Osteoblast (primary cell): ENCODE measurements at regions not wholly inside any gene's neighbourhood (a gene's known extent, or its start where the extent isn't known, plus 50 kb on each side); places are given as distances from the start of the nearest gene placed in this dataset.

Source experiments
- DNase-seq: peaks from one replicate; pipeline ENCODE4 v3.0.0; 2011; ENCODE audit warnings: low spot score, mixed read lengths; ENCODE audit not compliant: insufficient read length; ENCODE audit errors: missing footprints
- H2AFZ ChIP-seq: 2 replicates; pipeline ENCODE4 v1.6.0; 2011; ENCODE audit warnings: mild to moderate bottlenecking, low read length
- H3K27ac ChIP-seq: 2 replicates; pipeline ENCODE4 v1.5.1; 2011; ENCODE audit warnings: mild to moderate bottlenecking, low read depth, low read length, moderate library complexity
- H3K27me3 ChIP-seq: 2 replicates; pipeline ENCODE4 v1.6.0; 2012; ENCODE audit warnings: mild to moderate bottlenecking, control low read depth, inconsistent platforms, low read length, moderate library complexity; ENCODE audit not compliant: insufficient read depth
- H3K36me3 ChIP-seq: 2 replicates; pipeline ENCODE4 v1.5.1; 2011; ENCODE audit warnings: mild to moderate bottlenecking, low read length, control low read depth, moderate library complexity; ENCODE audit not compliant: insufficient read depth
- H3K4me1 ChIP-seq: 2 replicates; pipeline ENCODE4 v1.5.1; 2011; ENCODE audit warnings: mild to moderate bottlenecking, low read length, control low read depth, moderate library complexity; ENCODE audit not compliant: insufficient read depth
- H3K4me2 ChIP-seq: 2 replicates; pipeline ENCODE4 v1.6.0; 2011; ENCODE audit warnings: mild to moderate bottlenecking, low read length; ENCODE audit not compliant: insufficient read depth
- H3K4me3 ChIP-seq: fragments of 200-600 bp; sonication (generic); 3 replicates; pipeline ENCODE4 v1.5.1; 2012; ENCODE audit warnings: mild to moderate bottlenecking, low read length, inconsistent platforms; ENCODE audit not compliant: insufficient read depth
- H3K79me2 ChIP-seq: 2 replicates; pipeline ENCODE4 v1.6.0; 2012; ENCODE audit warnings: mild to moderate bottlenecking, low read length, control low read depth, inconsistent platforms; ENCODE audit not compliant: insufficient read depth
- H3K9me3 ChIP-seq: 2 replicates; pipeline ENCODE4 v1.5.1; 2011; ENCODE audit warnings: low read depth, low read length, control low read depth
- H4K20me1 ChIP-seq: 2 replicates; pipeline ENCODE4 v1.6.0; 2012; ENCODE audit warnings: mild to moderate bottlenecking, low read length, control low read depth; ENCODE audit not compliant: insufficient read depth
- CTCF ChIP-seq: IDR thresholded peaks from 2 replicates; pipeline ENCODE4 v1.5.1; 2011; ENCODE audit warnings: mild to moderate bottlenecking, low read depth, low read length, moderate library complexity; ENCODE audit errors: extremely low read depth

- no peak overlapping the region for H3K27ac ChIP-seq
- H3K27me3 ChIP-seq, result no peaks in the 10 kb centered on the region
- H3K79me2 ChIP-seq, result no peaks in the 10 kb centered on the region
- H3K36me3 ChIP-seq, result no peaks in the 10 kb centered on the region
- no peak overlapping the region for H3K4me3 ChIP-seq
- DNase-seq, result no peak
- TF ChIP-seq CTCF, result no peak
- H2AFZ ChIP-seq, result no peak overlapping the region
- H3K4me1 ChIP-seq, result no peaks in the 10 kb centered on the region
- no peak overlapping the region for H3K4me2 ChIP-seq
- H3K9me3 ChIP-seq, result no peaks in the 10 kb centered on the region
- no peaks in the 10 kb centered on the region for H4K20me1 ChIP-seq
These were observed 257.0 kb downstream of the MSX2 start for GRCh38 chr5:174981416-174981815.

GRCh38 chr5:174980952-174981351 lies 256.6 kb downstream of the MSX2 start:
- no peak for DNase-seq
- Histone ChIP-seq H3K36me3 (no peaks in the 10 kb centered on the region), H3K9me3 (no peaks in the 10 kb centered on the region), H3K27me3 (no peaks in the 10 kb centered on the region), H4K20me1 (no peaks in the 10 kb centered on the region), H3K79me2 (no peaks in the 10 kb centered on the region), H3K4me2 (no peak overlapping the region), H3K4me1 (no peaks in the 10 kb centered on the region), H3K27ac (no peak overlapping the region), H2AFZ (no peak overlapping the region), H3K4me3 (no peak overlapping the region)
- TF ChIP-seq CTCF, result no peak

GRCh38 chr5:174972291-174972690 lies 247.9 kb downstream of the MSX2 start:
- H3K4me2 ChIP-seq, result no peak overlapping the region
- no peaks in the 10 kb centered on the region for H4K20me1 ChIP-seq
- H3K79me2 ChIP-seq, result no peaks in the 10 kb centered on the region
- DNase-seq, result no peak
- H3K36me3 ChIP-seq, result no peaks in the 10 kb centered on the region
- H3K4me1 ChIP-seq, result no peaks in the 10 kb centered on the region
- H3K9me3 ChIP-seq, result no peaks in the 10 kb centered on the region
- no peak for TF ChIP-seq CTCF
- no peak overlapping the region for H3K27ac ChIP-seq
- H2AFZ ChIP-seq, result no peak overlapping the region
- no peaks in the 10 kb centered on the region for H3K27me3 ChIP-seq
- H3K4me3 ChIP-seq, result no peak overlapping the region

- no peaks in the 10 kb centered on the region for H3K27me3 ChIP-seq
- no peak overlapping the region for H3K4me3 ChIP-seq
- H3K4me2 ChIP-seq, result no peak overlapping the region
- H4K20me1 ChIP-seq, result no peaks in the 10 kb centered on the region
- no peak overlapping the region for H3K27ac ChIP-seq
- H3K9me3 ChIP-seq, result no peaks in the 10 kb centered on the region
- no peak overlapping the region for H2AFZ ChIP-seq
- no peaks in the 10 kb centered on the region for H3K36me3 ChIP-seq
- H3K79me2 ChIP-seq, result no peaks in the 10 kb centered on the region
- no peak for TF ChIP-seq CTCF
- no peaks in the 10 kb centered on the region for H3K4me1 ChIP-seq
- no peak for DNase-seq
These were observed 246.8 kb downstream of the MSX2 start for GRCh38 chr5:174971210-174971609.
